ENCODE measurements at regions not wholly inside any gene's neighbourhood (a gene's known extent, or its start where the extent isn't known, plus 50 kb on each side); places are given as distances from the start of the nearest gene placed in this dataset.
"Not testable (repeated sequence)": the region's sequence is repeated elsewhere in the genome, so short reads cannot be mapped to it uniquely, and the experiment has no call there.

- POLR2A ChIA-PET, result no interaction called here
- H3K4me3 ChIP-seq (ENCODE audit: low read depth, low read length), result no peak overlapping the region
- CTCF ChIA-PET, result interaction anchor here (0.6 kb wide), 1 partner anchor 639 kb away, joined by 7 read pairs; no protein-coding TSS in a partner anchor
- no peak for TF ChIP-seq CTCF (IDR thresholded peaks at IDR 0.05; ENCODE audit: low read depth, low read length)
- H3K27ac ChIP-seq (ENCODE audit: low read depth, low read length), result no peak overlapping the region
- H3K9me3 ChIP-seq (ENCODE audit: control insufficient read depth, insufficient read depth, low read length), result peaks cover 8% of the 10 kb centered on the region
- peaks cover 34% of the 10 kb centered on the region for H3K27me3 ChIP-seq (ENCODE audit: control insufficient read depth, insufficient read depth, low read length)
- DNase-seq (ENCODE audit: low read depth, low spot score), result no peak
Observed at GRCh38 chr10:78339251-78339650, 305.6 kb downstream of the RPS24 start.

GRCh38 chr10:78341953-78342614, 308.4 kb downstream of the RPS24 start:
- no peak for DNase-seq (ENCODE audit: low read depth, low spot score)
- H3K27me3 ChIP-seq (ENCODE audit: control insufficient read depth, insufficient read depth, low read length), result peaks cover 46% of the 10 kb centered on the region
- H3K27ac ChIP-seq (ENCODE audit: low read depth, low read length), result no peak overlapping the region
- peaks cover 6% of the 10 kb centered on the region; the same call in 1 of the 2 replicates for H3K9me3 ChIP-seq (ENCODE audit: control insufficient read depth, insufficient read depth, low read length)
- ChIA-PET POLR2A (no interaction called here), CTCF (no interaction called here)
- H3K4me3 ChIP-seq (ENCODE audit: low read depth, low read length), result no peak overlapping the region
- TF ChIP-seq CTCF (IDR thresholded peaks at IDR 0.05; ENCODE audit: low read depth, low read length), result no peak

- H3K4me3 ChIP-seq (ENCODE audit: low read depth, low read length), result no peak overlapping the region
- DNase-seq (ENCODE audit: low read depth, low spot score), result no peak
- no peak for TF ChIP-seq CTCF (IDR thresholded peaks at IDR 0.05; ENCODE audit: low read depth, low read length)
- no peaks in the 10 kb centered on the region; the same call in 1 of the 2 replicates for H3K9me3 ChIP-seq (ENCODE audit: control insufficient read depth, insufficient read depth, low read length)
- ChIA-PET POLR2A (no interaction called here), CTCF (no interaction called here)
- H3K27me3 ChIP-seq (ENCODE audit: control insufficient read depth, insufficient read depth, low read length), result peaks cover 48% of the 10 kb centered on the region
- no peak overlapping the region for H3K27ac ChIP-seq (ENCODE audit: low read depth, low read length)
Observed at GRCh38 chr10:78342827-78343653, 309.4 kb downstream of the RPS24 start.

- H3K27me3 ChIP-seq (ENCODE audit: control insufficient read depth, insufficient read depth, low read length), result peaks cover 50% of the 10 kb centered on the region
- H3K9me3 ChIP-seq (ENCODE audit: control insufficient read depth, insufficient read depth, low read length); POLR2A ChIA-PET; CTCF ChIA-PET; DNase-seq (ENCODE audit: low read depth, low spot score); H3K4me3 ChIP-seq (ENCODE audit: low read depth, low read length); H3K27ac ChIP-seq (ENCODE audit: low read depth, low read length): not testable (repeated sequence)
Observed at GRCh38 chr10:78344257-78344656, 310.6 kb downstream of the RPS24 start.

GRCh38 chr10:78345515-78345914, 311.9 kb downstream of the RPS24 start:
- CTCF ChIA-PET; H3K9me3 ChIP-seq (ENCODE audit: control insufficient read depth, insufficient read depth, low read length); H3K4me3 ChIP-seq (ENCODE audit: low read depth, low read length); POLR2A ChIA-PET; H3K27ac ChIP-seq (ENCODE audit: low read depth, low read length); DNase-seq (ENCODE audit: low read depth, low spot score): not testable (repeated sequence)
- H3K27me3 ChIP-seq (ENCODE audit: control insufficient read depth, insufficient read depth, low read length), result peaks cover 48% of the 10 kb centered on the region

GRCh38 chr10:78346721-78347120, 313.1 kb downstream of the RPS24 start:
- ChIA-PET CTCF (no interaction called here), POLR2A (no interaction called here)
- no peaks in the 10 kb centered on the region; the same call in 1 of the 2 replicates for H3K9me3 ChIP-seq (ENCODE audit: control insufficient read depth, insufficient read depth, low read length)
- no peak overlapping the region for H3K4me3 ChIP-seq (ENCODE audit: low read depth, low read length)
- no peak overlapping the region for H3K27ac ChIP-seq (ENCODE audit: low read depth, low read length)
- DNase-seq (ENCODE audit: low read depth, low spot score), result no peak
- H3K27me3 ChIP-seq (ENCODE audit: control insufficient read depth, insufficient read depth, low read length), result peaks cover 57% of the 10 kb centered on the region
- TF ChIP-seq CTCF (IDR thresholded peaks at IDR 0.05; ENCODE audit: low read depth, low read length), result no peak
